ENCODE measurements at regions not wholly inside any gene's neighbourhood (a gene's known extent, or its start where the extent isn't known, plus 50 kb on each side); places are given as distances from the start of the nearest gene placed in this dataset.

DNA sequence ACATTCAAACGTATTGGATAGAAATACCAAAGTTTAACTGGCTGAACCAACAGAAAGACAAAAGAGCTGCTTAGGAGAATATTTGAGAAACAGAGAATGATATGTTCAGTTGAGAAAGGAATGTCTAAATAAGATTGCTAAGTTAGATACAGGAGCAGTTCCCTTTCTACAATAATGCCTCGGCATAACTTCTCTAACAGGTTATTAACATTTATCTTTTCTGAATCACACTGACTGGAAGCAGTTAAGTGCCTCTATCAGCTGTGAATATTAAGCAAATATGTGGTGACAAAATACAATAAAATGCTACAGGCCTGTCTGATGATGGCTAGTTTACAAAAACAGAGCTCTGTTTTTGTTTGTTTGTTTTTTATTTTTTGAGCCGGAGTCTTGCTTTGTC lies 121.9 kb downstream of the KCNK1 start:
- H3K4me1 Mint-ChIP-seq, result no peaks in the 10 kb centered on the region
- Histone ChIP-seq H2AFZ (replicated peaks) (no peak overlapping the region), H3F3A (ENCODE audit: low read depth) (no peaks in the 10 kb centered on the region), H3K79me2 (ENCODE audit: low read depth) (no peaks in the 10 kb centered on the region), H3K9me3 (ENCODE audit: low read depth) (no peaks in the 10 kb centered on the region), H3K4me2 (no peak overlapping the region), H4K20me1 (ENCODE audit: low read depth) (no peaks in the 10 kb centered on the region), H3K36me3 (no peaks in the 10 kb centered on the region), H3K27me3 (no peaks in the 10 kb centered on the region), H3K4me3 (no peak overlapping the region), H3K4me1 (no peaks in the 10 kb centered on the region), H3K9ac (no peak overlapping the region), H3K27ac (no peak overlapping the region)
- H3K36me3 Mint-ChIP-seq, result no peaks in the 10 kb centered on the region
- peaks cover 4% of the 10 kb centered on the region for H3K9me3 Mint-ChIP-seq
- TF ChIP-seq EZH2phosphoT487 (IDR thresholded peaks at IDR 0.05) (no peak), CTCF (IDR thresholded peaks at IDR 0.05) (no peak), EZH2 (IDR thresholded peaks at IDR 0.05) (no peak)
- DNase-seq (ENCODE audit: low spot score), result no peak
- no peak overlapping the region for H3K4me3 Mint-ChIP-seq
- no peak overlapping the region for H3K27ac Mint-ChIP-seq
- H3K27me3 Mint-ChIP-seq (ENCODE audit: insufficient read depth, low read depth), result peaks cover 4% of the 10 kb centered on the region

DNA sequence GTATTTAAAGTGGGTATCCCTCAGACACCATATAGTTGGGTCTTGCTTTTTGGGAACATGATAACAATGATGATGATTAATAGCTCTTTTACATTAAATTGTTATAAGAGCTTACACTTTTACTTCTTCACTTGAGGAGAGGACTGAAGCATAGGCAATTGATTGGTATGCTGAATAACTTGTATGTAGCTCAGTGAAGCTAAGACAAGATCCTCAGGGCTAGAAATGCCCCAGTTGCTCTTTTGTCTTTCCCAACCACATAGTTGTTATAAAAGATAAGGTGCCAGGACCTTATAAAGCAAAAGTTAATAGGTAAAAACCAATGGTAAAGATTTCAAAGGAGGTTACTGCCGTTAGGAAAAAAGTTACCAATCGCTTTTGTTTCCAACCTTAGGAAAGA lies 123.4 kb downstream of the KCNK1 start:
- H3F3A ChIP-seq (ENCODE audit: low read depth), result no peaks in the 10 kb centered on the region
- Mint-ChIP-seq H3K4me1 (no peaks in the 10 kb centered on the region), H3K36me3 (no peaks in the 10 kb centered on the region), H3K27me3 (ENCODE audit: insufficient read depth, low read depth) (peaks cover 4% of the 10 kb centered on the region), H3K27ac (no peak overlapping the region), H3K9me3 (peaks cover 4% of the 10 kb centered on the region), H3K4me3 (no peak overlapping the region)
- H3K4me1 ChIP-seq, result no peaks in the 10 kb centered on the region
- no peak overlapping the region for H3K4me3 ChIP-seq
- TF ChIP-seq CTCF (IDR thresholded peaks at IDR 0.05) (no peak), EZH2 (IDR thresholded peaks at IDR 0.05) (no peak), EZH2phosphoT487 (IDR thresholded peaks at IDR 0.05) (no peak)
- no peak overlapping the region for H3K27ac ChIP-seq
- no peak overlapping the region for H3K4me2 ChIP-seq
- no peaks in the 10 kb centered on the region for H3K9me3 ChIP-seq (ENCODE audit: low read depth)
- no peak for DNase-seq (ENCODE audit: low spot score)
- no peaks in the 10 kb centered on the region for H3K36me3 ChIP-seq
- no peak overlapping the region for H3K9ac ChIP-seq
- H2AFZ ChIP-seq (replicated peaks), result no peak overlapping the region
- no peaks in the 10 kb centered on the region for H3K27me3 ChIP-seq
- no peaks in the 10 kb centered on the region for H4K20me1 ChIP-seq (ENCODE audit: low read depth)
- no peaks in the 10 kb centered on the region for H3K79me2 ChIP-seq (ENCODE audit: low read depth)

GRCh38 chr1:233738396-233738795 lies 124.5 kb downstream of the KCNK1 start:
- DNase-seq (ENCODE audit: low spot score), result no peak
- no peak overlapping the region for H2AFZ ChIP-seq (replicated peaks)

More at GRCh38 chr1:233738396-233738795, 124.5 kb downstream of the KCNK1 start:
- Mint-ChIP-seq H3K36me3 (no peaks in the 10 kb centered on the region), H3K4me1 (no peaks in the 10 kb centered on the region), H3K4me3 (no peak overlapping the region), H3K9me3 (peaks cover 4% of the 10 kb centered on the region), H3K27me3 (ENCODE audit: insufficient read depth, low read depth) (peaks cover 4% of the 10 kb centered on the region), H3K27ac (no peak overlapping the region)
- Histone ChIP-seq H3K79me2 (ENCODE audit: low read depth) (no peaks in the 10 kb centered on the region), H4K20me1 (ENCODE audit: low read depth) (no peaks in the 10 kb centered on the region), H3K9ac (no peak overlapping the region), H3K9me3 (ENCODE audit: low read depth) (no peaks in the 10 kb centered on the region), H3K4me1 (no peaks in the 10 kb centered on the region), H3K36me3 (no peaks in the 10 kb centered on the region), H3K4me2 (no peak overlapping the region), H3K27me3 (no peaks in the 10 kb centered on the region), H3K4me3 (no peak overlapping the region), H3F3A (ENCODE audit: low read depth) (no peaks in the 10 kb centered on the region), H3K27ac (no peak overlapping the region)
- no peak for TF ChIP-seq EZH2 (IDR thresholded peaks at IDR 0.05)
- no peak for TF ChIP-seq CTCF (IDR thresholded peaks at IDR 0.05)
- no peak for TF ChIP-seq EZH2phosphoT487 (IDR thresholded peaks at IDR 0.05)

Data from neural progenitor cell (in vitro differentiated cells).